SK-N-SH (cell line): ENCODE measurements at regions not wholly inside any gene's neighbourhood (a gene's known extent, or its start where the extent isn't known, plus 50 kb on each side); places are given as distances from the start of the nearest gene placed in this dataset.

ENCODE experiments used
- CTCF ChIP-seq: fragments of 200-600 bp; sonication (generic); IDR thresholded peaks from 2 replicates; pipeline ENCODE4 v1.6.1; 2017; ENCODE audit warnings: antibody characterized with exemption, mild to moderate bottlenecking, moderate library complexity
- GABPA ChIP-seq: IDR thresholded peaks from 2 replicates; pipeline ENCODE4 v1.4.0; 2012; ENCODE audit warnings: low read depth, mild to moderate bottlenecking
- POLR2AphosphoS5 ChIP-seq: IDR thresholded peaks from 2 replicates; pipeline ENCODE4 v1.6.1; 2012; ENCODE audit warnings: low read depth, low read length
- RAD21 ChIP-seq: IDR thresholded peaks from 2 replicates; pipeline ENCODE4 v1.6.1; 2012; ENCODE audit warnings: mild to moderate bottlenecking, low read length
- TCF12 ChIP-seq: IDR thresholded peaks from 2 replicates; pipeline ENCODE4 v1.4.0; 2012

- TF ChIP-seq RAD21 = no peak
- TF ChIP-seq GABPA = no peak
- TF ChIP-seq TCF12 = no peak
- no peak for TF ChIP-seq POLR2AphosphoS5
- no peak for TF ChIP-seq CTCF
Observed at GRCh38 chr12:43127886-43128549, 424.0 kb downstream of the ADAMTS20 start.
